ENCODE measurements at regions not wholly inside any gene's neighbourhood (a gene's known extent, or its start where the extent isn't known, plus 50 kb on each side); places are given as distances from the start of the nearest gene placed in this dataset.

DNA sequence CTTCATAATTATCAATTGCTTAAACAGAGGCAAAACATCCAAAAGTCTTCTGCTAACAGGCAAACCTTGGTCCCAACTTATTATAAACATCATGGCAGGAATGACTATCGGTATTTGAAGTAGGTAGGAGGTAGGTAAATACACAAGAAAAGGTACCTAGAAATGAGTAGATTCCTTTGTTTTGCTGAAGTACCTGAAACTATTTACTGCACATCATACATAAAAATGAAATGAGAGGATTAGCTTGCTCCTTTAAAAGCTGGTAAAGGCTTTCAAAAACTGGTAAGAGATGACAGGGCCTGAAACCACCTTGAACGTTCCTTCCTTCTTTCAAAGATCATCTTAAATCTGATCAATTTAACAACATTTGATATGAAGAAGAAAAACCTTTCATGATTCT is 55.2 kb upstream of the MAPRE2 start:
- Histone ChIP-seq H3K9me2 (replicated peaks; ENCODE audit: control insufficient read depth, low read length) (no peaks in the 10 kb centered on the region), H4K20me1 (ENCODE audit: control insufficient read depth, insufficient read depth, low read depth, low read length) (no peaks in the 10 kb centered on the region), H3K9me3 (ENCODE audit: control insufficient read depth, insufficient read depth, low read length) (no peaks in the 10 kb centered on the region), H3K4me2 (ENCODE audit: low read length) (no peak overlapping the region), H3K36me3 (ENCODE audit: control insufficient read depth, low read length) (no peaks in the 10 kb centered on the region), H3K79me2 (ENCODE audit: control insufficient read depth, low read length) (no peaks in the 10 kb centered on the region), H3K27ac (ENCODE audit: low read depth, low read length) (no peak overlapping the region), H3K4me1 (ENCODE audit: control insufficient read depth, low read length) (no peaks in the 10 kb centered on the region), H3K27me3 (ENCODE audit: control insufficient read depth, low read length) (no peaks in the 10 kb centered on the region), H3F3A (ENCODE audit: control insufficient read depth, insufficient read depth) (peaks cover 3% of the 10 kb centered on the region; the same call in 1 of the 2 replicates), H3K4me3 (ENCODE audit: low read length) (no peak overlapping the region)
- TF ChIP-seq, protein P1, sequence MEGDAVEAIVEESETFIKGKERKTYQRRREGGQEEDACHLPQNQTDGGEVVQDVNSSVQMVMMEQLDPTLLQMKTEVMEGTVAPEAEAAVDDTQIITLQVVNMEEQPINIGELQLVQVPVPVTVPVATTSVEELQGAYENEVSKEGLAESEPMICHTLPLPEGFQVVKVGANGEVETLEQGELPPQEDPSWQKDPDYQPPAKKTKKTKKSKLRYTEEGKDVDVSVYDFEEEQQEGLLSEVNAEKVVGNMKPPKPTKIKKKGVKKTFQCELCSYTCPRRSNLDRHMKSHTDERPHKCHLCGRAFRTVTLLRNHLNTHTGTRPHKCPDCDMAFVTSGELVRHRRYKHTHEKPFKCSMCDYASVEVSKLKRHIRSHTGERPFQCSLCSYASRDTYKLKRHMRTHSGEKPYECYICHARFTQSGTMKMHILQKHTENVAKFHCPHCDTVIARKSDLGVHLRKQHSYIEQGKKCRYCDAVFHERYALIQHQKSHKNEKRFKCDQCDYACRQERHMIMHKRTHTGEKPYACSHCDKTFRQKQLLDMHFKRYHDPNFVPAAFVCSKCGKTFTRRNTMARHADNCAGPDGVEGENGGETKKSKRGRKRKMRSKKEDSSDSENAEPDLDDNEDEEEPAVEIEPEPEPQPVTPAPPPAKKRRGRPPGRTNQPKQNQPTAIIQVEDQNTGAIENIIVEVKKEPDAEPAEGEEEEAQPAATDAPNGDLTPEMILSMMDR (IDR thresholded peaks at IDR 0.05; ENCODE audit: low read depth, low read length, poor library complexity, severe bottlenecking): no peak
- no peak for TF ChIP-seq EZH2phosphoT487 (IDR thresholded peaks at IDR 0.05; ENCODE audit: borderline replicate concordance, low read length)

DNA sequence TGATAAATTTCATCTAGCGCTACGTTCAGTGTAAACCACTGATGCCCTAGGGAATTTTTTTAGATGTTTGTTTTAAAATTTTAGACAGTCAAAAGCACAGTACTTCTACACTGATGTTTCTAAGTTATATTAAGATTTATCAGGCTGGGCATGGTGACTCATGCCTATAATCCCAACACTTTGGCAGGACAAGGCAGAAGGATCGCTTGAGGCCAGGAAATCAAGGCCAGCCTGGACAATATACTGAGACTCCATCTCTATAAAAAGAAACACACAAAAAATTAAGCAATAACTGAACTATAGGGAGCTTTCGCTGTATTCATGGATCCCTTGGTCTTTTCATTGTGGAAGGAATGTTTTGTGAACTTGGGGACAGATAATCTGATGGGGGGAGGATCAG is 50.6 kb upstream of the MAPRE2 start:
- H3K36me3 ChIP-seq (ENCODE audit: control insufficient read depth, low read length): no peaks in the 10 kb centered on the region
- no peak overlapping the region for H3K4me3 ChIP-seq (ENCODE audit: low read length)
- H4K20me1 ChIP-seq (ENCODE audit: control insufficient read depth, insufficient read depth, low read depth, low read length): no peaks in the 10 kb centered on the region
- TF ChIP-seq, protein P1 (IDR thresholded peaks at IDR 0.05; ENCODE audit: low read depth, low read length, poor library complexity, severe bottlenecking): no peak
- TF ChIP-seq EZH2phosphoT487 (IDR thresholded peaks at IDR 0.05; ENCODE audit: borderline replicate concordance, low read length): no peak
- H3K9me2 ChIP-seq (replicated peaks; ENCODE audit: control insufficient read depth, low read length): no peaks in the 10 kb centered on the region
- H3F3A ChIP-seq (ENCODE audit: control insufficient read depth, insufficient read depth): peaks cover 3% of the 10 kb centered on the region; the same call in 1 of the 2 replicates
- no peak overlapping the region for H3K4me2 ChIP-seq (ENCODE audit: low read length)
- peaks cover 8% of the 10 kb centered on the region for H3K4me1 ChIP-seq (ENCODE audit: control insufficient read depth, low read length)
- H3K27ac ChIP-seq (ENCODE audit: low read depth, low read length): no peak overlapping the region
- H3K27me3 ChIP-seq (ENCODE audit: control insufficient read depth, low read length): no peaks in the 10 kb centered on the region
- H3K79me2 ChIP-seq (ENCODE audit: control insufficient read depth, low read length): no peaks in the 10 kb centered on the region
- H3K9me3 ChIP-seq (ENCODE audit: control insufficient read depth, insufficient read depth, low read length): no peaks in the 10 kb centered on the region

- Histone ChIP-seq H4K20me1 (ENCODE audit: control insufficient read depth, insufficient read depth, low read depth, low read length) (no peaks in the 10 kb centered on the region), H3K79me2 (ENCODE audit: control insufficient read depth, low read length) (no peaks in the 10 kb centered on the region), H3K4me3 (ENCODE audit: low read length) (no peak overlapping the region), H3K9me3 (ENCODE audit: control insufficient read depth, insufficient read depth, low read length) (no peaks in the 10 kb centered on the region), H3K9me2 (replicated peaks; ENCODE audit: control insufficient read depth, low read length) (no peaks in the 10 kb centered on the region), H3K27ac (ENCODE audit: low read depth, low read length) (no peak overlapping the region), H3F3A (ENCODE audit: control insufficient read depth, insufficient read depth) (peaks cover 3% of the 10 kb centered on the region; the same call in 1 of the 2 replicates), H3K27me3 (ENCODE audit: control insufficient read depth, low read length) (no peaks in the 10 kb centered on the region), H3K4me1 (ENCODE audit: control insufficient read depth, low read length) (peaks cover 8% of the 10 kb centered on the region), H3K4me2 (ENCODE audit: low read length) (no peak overlapping the region), H3K36me3 (ENCODE audit: control insufficient read depth, low read length) (no peaks in the 10 kb centered on the region)
- TF ChIP-seq, protein P1 (IDR thresholded peaks at IDR 0.05; ENCODE audit: low read depth, low read length, poor library complexity, severe bottlenecking): no peak
- TF ChIP-seq EZH2phosphoT487 (IDR thresholded peaks at IDR 0.05; ENCODE audit: borderline replicate concordance, low read length): no peak
Observed at GRCh38 chr18:34991152-34991551, 50.1 kb upstream of the MAPRE2 start.

All from DOHH2 (cell line).